CD4-positive, alpha-beta T cell treated with Interleukin-15 for 1 hour (primary cell): ENCODE measurements at regions not wholly inside any gene's neighbourhood (a gene's known extent, or its start where the extent isn't known, plus 50 kb on each side); places are given as distances from the start of the nearest gene placed in this dataset.

Experiments
- DNase-seq: peaks from one replicate; pipeline ENCODE4 v3.0.0-alpha.2; 2020

- DNase-seq: no peak
Measured at GRCh38 chr2:160973991-160974390, 186.2 kb upstream of the TANK start.

GRCh38 chr2:160974803-160975202 lies 185.4 kb upstream of the TANK start:
- DNase-seq: no peak

DNA sequence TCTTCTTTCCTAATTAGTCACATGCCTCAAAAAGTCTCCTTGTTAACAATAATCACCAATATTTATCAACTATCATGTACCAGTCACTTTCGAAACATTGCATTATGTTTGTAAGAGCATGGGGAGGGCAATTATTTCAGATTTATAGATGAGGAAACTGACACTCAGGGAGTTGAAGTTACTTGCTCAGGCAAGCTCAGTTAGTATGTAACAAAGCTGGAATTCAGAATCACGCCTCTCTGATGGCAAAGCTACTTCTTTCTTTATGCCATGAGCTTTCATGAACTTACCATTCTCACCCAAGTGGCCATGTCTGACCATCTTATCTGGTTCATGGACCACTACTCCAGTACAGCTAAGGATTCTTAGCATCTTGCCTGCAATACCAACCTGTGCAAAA lies 183.4 kb upstream of the TANK start:
- DNase-seq: no peak

GRCh38 chr2:160977376-160977775 lies 182.9 kb upstream of the TANK start:
- no peak for DNase-seq

DNA sequence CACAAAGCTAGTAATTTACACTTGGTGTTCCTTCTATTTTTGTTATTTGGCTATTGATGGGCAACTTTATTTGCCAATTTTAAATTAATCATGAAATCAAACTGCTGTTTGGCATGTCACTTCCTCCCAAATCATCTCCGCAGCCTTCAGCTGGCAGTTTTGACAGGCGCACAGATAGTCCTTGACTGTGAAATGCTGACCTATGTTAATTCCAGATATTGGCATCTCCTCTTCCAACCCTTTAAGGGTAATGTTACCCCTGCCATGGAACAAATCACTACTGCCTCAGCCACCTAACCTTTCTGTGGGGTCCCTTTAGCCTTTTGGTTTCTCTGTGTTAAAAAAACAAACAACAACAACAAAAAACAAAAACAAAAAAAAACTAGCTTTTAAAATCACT lies 182.4 kb upstream of the TANK start:
- no peak for DNase-seq

- no peak for DNase-seq
Measured at GRCh38 chr2:160984426-160985077, 175.7 kb upstream of the TANK start.

- DNase-seq: no peak
Measured at GRCh38 chr2:160989778-160990177, 170.4 kb upstream of the TANK start.

- no peak for DNase-seq
Measured at GRCh38 chr2:160993654-160994061, 166.6 kb upstream of the TANK start.

DNA sequence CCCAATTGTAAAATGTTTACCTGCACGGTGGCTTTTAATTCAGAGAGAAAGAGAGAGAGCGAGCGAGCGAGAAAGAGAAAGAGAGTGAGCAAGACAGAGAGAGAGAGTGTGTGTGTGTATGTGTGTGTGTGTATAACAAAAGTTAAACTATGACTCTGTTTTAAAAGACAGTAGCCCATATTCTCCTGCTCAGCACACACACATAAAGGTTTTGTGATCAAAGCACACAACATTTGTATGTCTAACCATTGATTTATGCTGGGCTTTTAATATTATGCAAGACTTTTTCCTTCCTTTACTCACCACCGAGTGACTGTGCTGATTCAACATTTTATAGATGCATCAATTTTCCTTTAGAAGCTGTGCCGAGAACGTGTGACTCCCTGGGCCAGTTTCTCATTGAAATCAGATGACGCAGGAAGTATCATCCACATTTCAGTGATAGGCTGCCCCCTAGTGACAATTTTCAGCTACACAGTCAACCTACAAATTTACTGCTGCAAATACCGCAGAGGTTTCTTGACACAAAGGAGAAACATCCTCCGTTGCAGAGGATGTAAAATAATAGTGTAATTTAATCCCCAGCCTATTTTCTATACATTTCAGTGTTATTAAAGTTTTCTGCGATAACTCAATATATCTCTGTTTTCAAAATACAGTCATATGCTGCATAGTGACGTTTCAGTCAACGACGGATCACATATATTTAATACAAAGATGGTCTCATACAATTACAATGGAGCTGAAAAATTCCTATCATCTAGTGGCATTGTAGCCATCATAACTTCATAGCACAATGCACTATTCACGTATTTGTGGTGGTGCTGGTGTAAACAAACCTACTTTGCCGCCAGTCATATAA lies 165.9 kb upstream of the TANK start:
- peak; percentile 55 for DNase-seq

DNA sequence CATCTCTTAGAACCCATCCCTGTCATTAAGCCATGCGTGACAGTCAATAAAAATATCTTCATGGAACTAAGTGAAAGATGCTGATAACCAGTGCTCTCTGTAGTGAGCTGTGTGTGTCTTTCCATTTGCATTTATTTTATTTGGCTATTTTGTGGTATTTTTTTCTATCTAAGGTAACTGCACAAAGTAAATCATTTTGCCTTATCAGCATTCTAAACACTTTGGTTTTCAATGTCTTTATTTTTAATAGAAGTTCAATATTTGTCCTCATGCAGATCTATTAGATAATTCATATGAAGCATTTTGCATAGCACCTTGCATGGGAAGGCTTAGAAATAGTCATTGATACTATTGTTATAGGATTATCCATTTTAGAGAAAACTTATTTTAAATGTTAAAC lies 163.6 kb upstream of the TANK start:
- DNase-seq: no peak

DNA sequence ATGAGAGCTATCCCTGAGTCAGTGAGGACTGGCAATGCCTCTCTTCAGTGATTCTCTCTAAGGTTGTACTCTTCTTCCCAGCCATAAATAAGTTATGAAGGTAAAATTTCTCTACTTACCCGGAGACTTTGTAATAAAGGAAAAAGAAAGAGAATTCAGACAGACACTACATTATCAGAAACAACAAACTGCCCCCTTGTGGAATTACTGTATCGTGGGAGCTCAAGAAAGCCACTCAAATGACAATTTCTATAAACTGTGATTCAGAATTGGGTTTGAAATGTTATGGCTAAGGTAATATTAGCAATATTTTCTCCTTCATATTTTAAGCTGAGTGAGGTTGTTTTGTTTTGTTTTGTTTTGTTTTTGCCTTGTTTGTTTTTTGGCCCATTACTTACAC lies 155.8 kb upstream of the TANK start:
- DNase-seq: no peak

DNA sequence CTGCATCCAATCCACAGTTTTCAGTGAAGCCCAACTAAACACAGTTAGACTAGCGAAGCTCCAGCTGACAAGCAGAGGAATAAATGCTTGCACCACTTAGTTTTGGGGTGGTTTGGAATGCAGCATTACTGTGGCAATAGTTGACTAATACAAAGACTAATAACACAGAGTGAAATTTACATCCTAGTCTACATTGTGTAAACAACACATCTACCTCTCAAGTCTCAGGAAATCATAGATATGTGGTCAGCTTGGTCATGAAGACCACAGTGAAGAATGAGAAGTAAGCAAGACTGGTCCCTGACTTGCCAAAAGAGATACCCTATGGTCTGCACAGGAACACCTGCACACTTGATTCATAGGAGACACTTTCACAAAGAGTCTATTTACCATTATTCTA lies 155.1 kb upstream of the TANK start:
- no peak for DNase-seq

- no peak for DNase-seq
Measured at GRCh38 chr2:161008311-161008710, 151.9 kb upstream of the TANK start.

DNA sequence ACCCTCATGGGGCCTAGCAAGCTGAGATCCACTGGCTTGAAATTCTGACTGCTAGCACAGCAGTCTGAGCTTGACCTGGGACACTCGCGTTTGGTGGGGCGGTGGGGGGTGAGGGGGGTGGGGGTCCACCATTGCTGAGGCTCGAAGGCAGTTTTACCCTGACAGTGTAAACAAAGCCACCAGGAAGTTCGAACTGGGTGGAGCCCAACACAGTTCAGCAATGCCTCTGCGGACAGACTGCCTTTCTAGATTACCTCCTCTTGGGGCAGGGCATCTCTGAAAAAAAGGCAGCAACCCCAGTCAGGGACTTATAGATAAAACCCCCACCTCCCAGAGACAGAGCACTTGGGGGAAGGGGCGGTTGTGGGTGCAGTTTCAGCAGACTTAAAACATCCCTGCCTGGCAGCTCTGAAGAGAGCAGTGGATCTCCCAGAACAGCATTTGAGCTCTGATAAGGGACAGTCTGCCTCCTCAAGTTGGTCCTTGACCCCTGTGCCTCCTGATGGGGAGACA lies 149.7 kb upstream of the TANK start:
- no peak for DNase-seq

GRCh38 chr2:161017780-161018470 lies 142.3 kb upstream of the TANK start:
- no peak for DNase-seq

DNA sequence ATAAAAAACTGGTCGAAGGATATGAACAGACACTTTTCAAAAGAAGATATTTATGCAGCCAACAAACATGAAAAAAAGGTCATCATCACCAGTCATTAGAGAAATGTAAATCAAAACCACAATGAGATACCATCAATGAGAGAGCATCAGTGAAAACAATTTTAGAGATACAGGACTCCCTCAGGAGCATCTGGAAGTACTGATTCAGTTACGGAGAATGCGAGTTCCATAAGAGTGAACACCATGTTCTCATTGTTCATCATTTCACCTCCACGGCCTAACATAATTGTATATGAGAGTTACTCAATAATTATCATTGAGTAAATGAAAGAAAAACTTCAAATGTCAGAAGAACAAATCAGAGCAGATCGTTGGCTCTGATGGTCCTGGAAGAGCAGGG lies 140.9 kb upstream of the TANK start:
- DNase-seq: no peak

DNA sequence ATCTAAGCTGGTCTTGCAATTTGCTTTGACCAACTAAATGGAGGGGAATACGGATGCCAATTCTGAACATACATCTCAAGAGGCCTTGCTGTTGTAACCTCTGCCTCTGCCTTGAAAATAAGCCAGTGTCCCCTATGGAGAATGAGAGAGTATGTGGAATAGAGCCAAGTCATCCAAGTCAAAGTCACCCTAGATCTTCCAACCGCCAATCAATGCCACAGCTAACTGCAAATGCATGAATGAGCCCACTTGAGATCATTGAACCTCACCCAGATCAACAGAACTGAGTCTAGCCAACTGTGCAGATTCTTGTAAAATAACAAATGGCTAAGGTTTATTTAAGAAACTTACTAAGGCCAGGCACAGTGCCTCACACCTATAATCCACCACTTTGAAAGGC lies 139.8 kb upstream of the TANK start:
- DNase-seq: no peak

DNA sequence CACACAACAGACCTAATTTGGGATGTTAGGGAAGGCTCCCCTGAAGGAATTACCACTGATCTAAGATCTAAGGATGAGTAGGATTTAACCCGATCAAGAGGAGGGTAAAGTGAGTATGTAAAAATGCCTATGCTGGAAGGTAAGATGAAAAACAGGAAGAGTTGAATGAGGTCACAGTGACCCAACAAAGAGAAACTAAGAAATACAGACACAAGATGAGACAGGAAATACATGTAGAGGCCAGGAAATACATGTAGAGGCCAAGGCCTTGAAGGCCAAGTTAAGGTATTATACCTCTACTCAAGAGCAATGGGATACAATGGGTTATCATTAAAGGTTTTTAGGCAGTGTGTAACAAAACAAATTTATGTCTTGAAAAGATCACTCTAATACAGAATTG lies 131.6 kb upstream of the TANK start:
- no peak for DNase-seq

DNA sequence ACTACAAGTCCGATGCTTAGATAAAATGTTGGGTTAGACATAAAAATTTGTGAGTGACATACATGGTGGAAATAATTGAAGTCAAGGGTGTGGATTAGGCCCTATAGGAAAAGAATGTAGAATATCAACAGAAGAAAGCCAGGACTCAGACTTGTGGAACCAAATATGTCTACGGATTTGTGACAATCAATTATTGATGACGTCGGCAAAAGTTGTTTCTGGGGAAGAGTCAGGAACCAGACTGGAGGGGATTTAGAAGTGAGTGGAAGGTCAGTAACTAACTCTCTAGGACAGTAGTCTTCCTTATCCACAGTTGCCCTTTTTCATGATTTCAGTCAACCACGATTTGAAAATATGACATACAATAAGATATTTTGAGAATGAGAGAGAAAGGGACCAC lies 130.9 kb upstream of the TANK start:
- no peak for DNase-seq

- DNase-seq: no peak
Measured at GRCh38 chr2:161030260-161031063, 129.8 kb upstream of the TANK start.

DNA sequence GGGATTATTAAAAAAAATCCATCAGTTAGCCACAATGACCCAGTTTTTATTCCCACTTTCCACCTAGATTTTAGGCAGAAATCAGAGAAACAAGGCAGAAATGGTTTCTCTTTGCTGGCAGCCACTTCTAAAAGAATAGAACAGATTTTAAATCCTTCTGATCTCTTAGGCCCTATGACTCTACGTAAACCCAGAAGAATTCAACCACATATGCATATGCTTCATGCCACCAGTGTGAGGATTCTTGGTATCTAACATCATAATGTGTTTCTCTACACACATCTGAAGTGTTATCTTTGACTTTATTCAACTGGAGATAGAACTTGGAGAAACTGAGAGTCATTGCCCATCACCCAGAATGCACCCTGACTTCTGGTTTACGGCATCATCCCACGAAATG lies 128.7 kb upstream of the TANK start:
- DNase-seq: no peak

GRCh38 chr2:161032635-161033034 lies 127.6 kb upstream of the TANK start:
- no peak for DNase-seq
